ENCODE measurements at regions not wholly inside any gene's neighbourhood (a gene's known extent, or its start where the extent isn't known, plus 50 kb on each side); places are given as distances from the start of the nearest gene placed in this dataset.

DNA sequence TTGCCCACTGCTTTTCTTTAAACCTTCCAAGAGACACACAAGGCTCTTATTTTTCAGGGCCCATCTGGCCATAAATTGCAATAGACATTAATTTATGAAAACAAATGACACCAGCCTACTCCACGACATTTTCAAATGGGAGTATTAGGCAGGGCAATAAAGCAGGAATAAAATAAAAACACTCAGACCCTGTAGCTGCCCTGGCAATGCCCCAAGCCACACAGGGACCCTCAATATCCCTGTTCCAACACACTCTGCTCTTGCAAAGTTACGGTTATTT is 550.8 kb upstream of the TNP1 start:
- TF ChIP-seq CTCF (IDR thresholded peaks at IDR 0.05): no peak
- no peak for TF ChIP-seq SIN3A (IDR thresholded peaks at IDR 0.05; ENCODE audit: borderline replicate concordance, insufficient read depth, low read depth, low read length)

All from Panc1 (cell line).